Neural cell (in vitro differentiated cells): ENCODE measurements at regions not wholly inside any gene's neighbourhood (a gene's known extent, or its start where the extent isn't known, plus 50 kb on each side); places are given as distances from the start of the nearest gene placed in this dataset.

Experiments
- H2AFZ ChIP-seq: fragments of 200-600, 300-800 bp; sonication (generic), shearing (Covaris generic); 2 replicates; pipeline ENCODE4 v1.6.0; 2014; ENCODE audit warnings: low read depth, mild to moderate bottlenecking, antibody characterized with exemption, low read length, moderate library complexity
- H3F3A ChIP-seq: fragments of 200-600 bp; shearing (Covaris generic); 2 replicates; pipeline ENCODE4 v1.6.1; 2016; ENCODE audit warnings: mild to moderate bottlenecking, moderate library complexity, mixed read lengths, antibody characterized with exemption, low read length; ENCODE audit not compliant: insufficient read depth, poor library complexity, severe bottlenecking
- H3K27ac ChIP-seq: fragments of 200-600, 300-800 bp; sonication (generic), shearing (Covaris generic); 2 replicates; pipeline ENCODE4 v1.5.1; 2014; ENCODE audit warnings: mild to moderate bottlenecking, low read length, moderate library complexity
- H3K27me3 ChIP-seq: fragments of 300-800, 200-600 bp; sonication (generic), shearing (Covaris generic); 2 replicates; pipeline ENCODE4 v1.6.0; 2014; ENCODE audit warnings: mild to moderate bottlenecking, low read depth, low read length, moderate library complexity; ENCODE audit not compliant: insufficient read depth
- H3K36me3 ChIP-seq: fragments of 300-800, 200-600 bp; sonication (generic), shearing (Covaris generic); 2 replicates; pipeline ENCODE4 v1.5.1; 2014; ENCODE audit warnings: mild to moderate bottlenecking, antibody characterized with exemption, low read length, moderate library complexity; ENCODE audit not compliant: insufficient read depth
- H3K4me2 ChIP-seq: fragments of 300-800, 200-600 bp; sonication (generic), shearing (Covaris generic); 2 replicates; pipeline ENCODE4 v1.6.0; 2014; ENCODE audit warnings: mild to moderate bottlenecking, low read length
- H3K4me3 ChIP-seq: fragments of 300-800, 200-600 bp; sonication (generic), shearing (Covaris generic); 2 replicates; pipeline ENCODE4 v1.5.1; 2014; ENCODE audit warnings: mild to moderate bottlenecking, low read length, moderate library complexity
- H3K79me2 ChIP-seq: fragments of 200-600 bp; shearing (Covaris generic); replicated peaks from 2 replicates; pipeline ENCODE4 v1.6.0; 2014; ENCODE audit warnings: mild to moderate bottlenecking, low read length, moderate library complexity; ENCODE audit not compliant: insufficient read depth
- H3K9ac ChIP-seq: fragments of 300-800, 200-600 bp; sonication (generic), shearing (Covaris generic); 2 replicates; pipeline ENCODE4 v1.6.1; 2016; ENCODE audit warnings: mild to moderate bottlenecking, low read length, mixed read lengths
- H3K9me2 ChIP-seq: fragments of 200-600 bp; shearing (Covaris generic); 2 replicates; pipeline ENCODE4 v1.6.1; 2016; ENCODE audit warnings: mild to moderate bottlenecking, low read length, mixed read lengths; ENCODE audit not compliant: insufficient read depth
- H3K9me3 ChIP-seq: fragments of 200-600, 300-800 bp; sonication (generic), shearing (Covaris generic); 2 replicates; pipeline ENCODE4 v1.6.1; 2016; ENCODE audit warnings: mild to moderate bottlenecking, mixed run types, low read length, moderate library complexity, mixed read lengths
- H4K20me1 ChIP-seq: fragments of 200-600 bp; shearing (Covaris generic); 2 replicates; pipeline ENCODE4 v1.6.1; 2016; ENCODE audit warnings: mild to moderate bottlenecking, mixed run types; ENCODE audit not compliant: insufficient read depth
- CTCF ChIP-seq: fragments of 450-650 bp; IDR thresholded peaks from 2 replicates; pipeline ENCODE4 v1.5.1; 2014; ENCODE audit warnings: antibody characterized with exemption, mild to moderate bottlenecking, moderate library complexity; ENCODE audit not compliant: poor library complexity, severe bottlenecking
- EP300 ChIP-seq: fragments of 450-650 bp; conservative IDR thresholded peaks from 2 replicates; pipeline ENCODE4 v1.6.1; 2014; ENCODE audit warnings: antibody characterized with exemption, mild to moderate bottlenecking, moderate library complexity; ENCODE audit not compliant: poor library complexity, severe bottlenecking
- EZH2 ChIP-seq: fragments of 200-600, 300-800 bp; shearing (Covaris generic), sonication (generic); IDR thresholded peaks from 2 replicates; pipeline ENCODE4 v1.6.1; 2014; ENCODE audit warnings: antibody characterized with exemption, low read length, borderline replicate concordance, mild to moderate bottlenecking; ENCODE audit not compliant: insufficient read depth, poor library complexity, severe bottlenecking
- MXI1 ChIP-seq: fragments of 450-650 bp; conservative IDR thresholded peaks from 2 replicates; pipeline ENCODE4 v1.6.1; 2014; ENCODE audit warnings: antibody characterized with exemption, mild to moderate bottlenecking; ENCODE audit not compliant: poor library complexity, severe bottlenecking
- POLR2AphosphoS5 ChIP-seq: IDR thresholded peaks from 2 replicates; pipeline ENCODE4 v1.6.1; 2012
- RAD21 ChIP-seq: fragments of 450-650 bp; conservative IDR thresholded peaks from 2 replicates; pipeline ENCODE4 v1.6.1; 2014; ENCODE audit warnings: antibody characterized with exemption, mild to moderate bottlenecking, moderate library complexity
- REST ChIP-seq: IDR thresholded peaks from 2 replicates; pipeline ENCODE4 v1.6.1; 2012; ENCODE audit warnings: borderline replicate concordance
- SMC3 ChIP-seq: fragments of 450-650 bp; conservative IDR thresholded peaks from 2 replicates; pipeline ENCODE4 v1.6.1; 2014; ENCODE audit warnings: antibody characterized with exemption, mild to moderate bottlenecking, moderate library complexity; ENCODE audit not compliant: poor library complexity
- TAF1 ChIP-seq: IDR thresholded peaks from 2 replicates; pipeline ENCODE4 v1.6.1; 2012; ENCODE audit warnings: low read depth

GRCh38 chr21:43335119-43335518 lies 91.8 kb downstream of the SIK1 start:
- Histone ChIP-seq H3K27ac (no peak overlapping the region), H3K4me3 (no peak overlapping the region), H3K79me2 (no peaks in the 10 kb centered on the region), H3K9me2 (no peaks in the 10 kb centered on the region), H3K4me2 (no peak overlapping the region), H3K27me3 (no peaks in the 10 kb centered on the region), H3K9me3 (no peaks in the 10 kb centered on the region), H3K9ac (no peak overlapping the region), H4K20me1 (no peaks in the 10 kb centered on the region), H2AFZ (no peak overlapping the region), H3F3A (no peaks in the 10 kb centered on the region), H3K36me3 (no peaks in the 10 kb centered on the region)
- TF ChIP-seq MXI1 (no peak), POLR2AphosphoS5 (no peak), SMC3 (no peak), REST (no peak), EP300 (no peak), RAD21 (no peak), EZH2 (no peak), TAF1 (no peak), CTCF (no peak)

- TF ChIP-seq POLR2AphosphoS5 (no peak), EZH2 (no peak), CTCF (no peak), EP300 (no peak), RAD21 (no peak), MXI1 (no peak), TAF1 (no peak), REST (no peak), SMC3 (no peak)
- H3K36me3 ChIP-seq, result no peaks in the 10 kb centered on the region
- no peaks in the 10 kb centered on the region for H3F3A ChIP-seq
- no peaks in the 10 kb centered on the region for H3K79me2 ChIP-seq
- H3K9me3 ChIP-seq, result no peaks in the 10 kb centered on the region
- no peak overlapping the region for H3K9ac ChIP-seq
- H3K27me3 ChIP-seq, result no peaks in the 10 kb centered on the region
- H2AFZ ChIP-seq, result no peak overlapping the region
- no peak overlapping the region for H3K27ac ChIP-seq
- H3K4me2 ChIP-seq, result no peak overlapping the region
- H4K20me1 ChIP-seq, result no peaks in the 10 kb centered on the region
- H3K4me3 ChIP-seq, result no peak overlapping the region
- H3K9me2 ChIP-seq, result no peaks in the 10 kb centered on the region
Observed at GRCh38 chr21:43334214-43334958, 92.5 kb downstream of the SIK1 start.
